Heart left ventricle (tissue), 16 donors: ENCODE measurements at regions not wholly inside any gene's neighbourhood (a gene's known extent, or its start where the extent isn't known, plus 50 kb on each side); places are given as distances from the start of the nearest gene placed in this dataset.

ENCODE experiments used
- ATAC-seq, 4 donors: fragments of 200-7000 bp; cut with Tn5 transposase; one replicate each; pipeline ENCODE4 v1.9.1; 2020 to 2022; ENCODE audit warnings: moderate library complexity in 4 of 4, mild to moderate bottlenecking in 3 of 4, moderate number of reproducible peaks in 1 of 4
- DNase-seq, 5 donors: peaks; one replicate each; pipeline ENCODE4 v3.0.0-alpha.2; 2020
- H3K27ac ChIP-seq, 12 donors: fragments of 200-600 bp; sonication (generic) in 4 of 12; one replicate each; pipeline versions ENCODE4 v1.5.0 to v1.8.0; 2016 to 2022; ENCODE audit warnings: mild to moderate bottlenecking in 2 of 12
- H3K27me3 ChIP-seq, 9 donors: fragments of 200-600 bp; sonication (generic) in 2 of 9; one replicate each; pipeline versions ENCODE4 v1.5.1 to v1.8.0; 2016 to 2022; ENCODE audit warnings: mild to moderate bottlenecking in 3 of 9
- H3K36me3 ChIP-seq, 9 donors: fragments of 200-600 bp; sonication (generic) in 2 of 9; one replicate each; pipeline versions ENCODE4 v1.5.0 to v1.8.0; 2018 to 2022; ENCODE audit warnings: mild to moderate bottlenecking in 2 of 9
- H3K4me1 ChIP-seq, 12 donors: fragments of 200-600 bp; sonication (generic) in 4 of 12; one replicate each; pipeline versions ENCODE4 v1.5.0 to v1.8.0; 2016 to 2022; ENCODE audit warnings: mild to moderate bottlenecking in 3 of 12
- H3K4me3 ChIP-seq, 12 donors: fragments of 200-600 bp; sonication (generic) in 4 of 12; one replicate each; pipeline versions ENCODE4 v1.5.0 to v1.8.0; 2017 to 2022; ENCODE audit warnings: mild to moderate bottlenecking in 9 of 12, moderate library complexity in 4 of 12
- H3K9me3 ChIP-seq, 12 donors: fragments of 200-600 bp; sonication (generic) in 4 of 12; one replicate each; pipeline versions ENCODE4 v1.5.0 to v1.8.0; 2016 to 2022; ENCODE audit warnings: mild to moderate bottlenecking in 1 of 12
- POLR2A ChIP-seq, 2 donors: fragments of 450-650 bp; IDR thresholded peaks; one replicate each; pipeline ENCODE4 v1.6.1; 2017; ENCODE audit warnings: antibody characterized with exemption in 2 of 2, mild to moderate bottlenecking in 2 of 2, moderate library complexity in 2 of 2
- WGBS, 4 donors: extraction: QIAGEN DNeasy Blood & Tissue Kit in 2 of 4; methylation state at CpG; one replicate each; pipeline versions ENCODE4 v1.1.5 to v1.1.7; 2013 to 2018; 5-methylcytosine and 5-hydroxymethylcytosine counted together
- intact Hi-C, 10 donors: fragments of 100-400 bp; cut with DNase I; formaldehyde crosslinking; loops; one replicate each; pipeline versions ENCODE4 v1.11.1 to v1.14.2; 2022
- TF ChIP-seq, protein P1 (sequence below), 12 donors: fragments of 200-600 bp; sonication (generic) in 4 of 12; IDR thresholded peaks; one replicate each; pipeline versions ENCODE4 v1.5.0 to v1.8.0; 2018 to 2022; ENCODE audit warnings: antibody characterized with exemption in 12 of 12, mild to moderate bottlenecking in 5 of 12
- donor health status: ischemic (EF 13 %, LVEDD 7.1; RV severe dilation, severe dysfunction).
- donor health status: healthy with polysubstance abuse.
- donor health status: DM: no; HTN: yes; CAD: no.
- donor health status: DM: no; HTN: no; CAD: no.
- donor health status: ischemic (EF 25% LVEDD 6.9; RV normal size, moderate dysfunction).
- donor health status: ischemic (EF 25% LVEDD 5.7; RV mildly dilated, moderate dysfunction).
- donor health status: healthy.
- donor health status: DM: yes; HTN: yes; CAD: no.
- donor health status: ischemic (EF 35%, LVEDD 5.7; RV mildly dilated, moderate dysfunction).
- donor health status: nonischemic (EF 11% LVEDD 7.7; RV severe dilation, severe dysfunction).
- donor health status: DM: yes; HTN: yes; CAD: no.
- donor health status: PGD.
- donor health status: ischemic (EF 29% LVEDD 5.4; RV normal size, mild dysfunction).
- donor health status: nonischemic (EF 23%, LVEDD 6.1; RV moderate dilation, normal function).

DNA sequence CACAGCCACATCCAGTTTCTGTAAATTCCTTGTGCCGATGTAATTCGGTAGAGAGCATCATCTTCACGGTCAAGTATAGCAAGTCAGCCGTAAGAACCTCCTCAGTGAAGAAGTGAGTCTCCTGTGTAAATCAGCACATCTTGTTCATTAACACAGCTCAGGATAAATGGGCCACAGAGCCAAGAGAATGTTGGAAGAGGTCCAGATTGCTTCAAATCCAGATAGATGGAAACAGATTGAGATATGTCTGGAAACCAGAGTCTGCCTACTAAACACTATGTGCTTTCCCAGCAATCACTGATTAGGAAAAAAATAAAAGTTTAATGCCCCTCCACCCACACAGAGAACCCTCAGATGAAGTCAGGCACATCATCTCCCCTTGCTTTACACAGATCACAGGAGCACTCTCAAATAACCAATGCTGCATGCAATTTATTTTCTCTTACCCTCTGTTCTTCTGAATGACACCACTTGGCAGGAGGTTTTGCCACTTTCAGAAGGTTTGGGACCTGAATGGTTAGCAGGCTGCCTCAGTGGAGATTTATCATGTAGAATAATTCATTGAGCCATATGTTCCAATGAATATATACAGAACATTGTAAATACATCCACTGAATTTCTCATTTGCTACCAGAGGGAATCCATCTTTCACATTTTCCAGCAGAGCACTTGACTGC is 357.7 kb downstream of the C4orf33 start:
- no peaks in the 10 kb centered on the region for H3K36me3 ChIP-seq
- H3K4me1 ChIP-seq, result no peaks in the 10 kb centered on the region
- DNase-seq, result no peak
- no peak for ATAC-seq
- H3K4me3 ChIP-seq, result no peak overlapping the region
- no peak for TF ChIP-seq POLR2A (IDR thresholded peaks at IDR 0.05)
- TF ChIP-seq, protein P1, sequence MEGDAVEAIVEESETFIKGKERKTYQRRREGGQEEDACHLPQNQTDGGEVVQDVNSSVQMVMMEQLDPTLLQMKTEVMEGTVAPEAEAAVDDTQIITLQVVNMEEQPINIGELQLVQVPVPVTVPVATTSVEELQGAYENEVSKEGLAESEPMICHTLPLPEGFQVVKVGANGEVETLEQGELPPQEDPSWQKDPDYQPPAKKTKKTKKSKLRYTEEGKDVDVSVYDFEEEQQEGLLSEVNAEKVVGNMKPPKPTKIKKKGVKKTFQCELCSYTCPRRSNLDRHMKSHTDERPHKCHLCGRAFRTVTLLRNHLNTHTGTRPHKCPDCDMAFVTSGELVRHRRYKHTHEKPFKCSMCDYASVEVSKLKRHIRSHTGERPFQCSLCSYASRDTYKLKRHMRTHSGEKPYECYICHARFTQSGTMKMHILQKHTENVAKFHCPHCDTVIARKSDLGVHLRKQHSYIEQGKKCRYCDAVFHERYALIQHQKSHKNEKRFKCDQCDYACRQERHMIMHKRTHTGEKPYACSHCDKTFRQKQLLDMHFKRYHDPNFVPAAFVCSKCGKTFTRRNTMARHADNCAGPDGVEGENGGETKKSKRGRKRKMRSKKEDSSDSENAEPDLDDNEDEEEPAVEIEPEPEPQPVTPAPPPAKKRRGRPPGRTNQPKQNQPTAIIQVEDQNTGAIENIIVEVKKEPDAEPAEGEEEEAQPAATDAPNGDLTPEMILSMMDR (IDR thresholded peaks at IDR 0.05), result no peak
- H3K9me3 ChIP-seq, result no peaks in the 10 kb centered on the region
- no peaks in the 10 kb centered on the region for H3K27me3 ChIP-seq
- intact Hi-C loops, result no loop called here
- H3K27ac ChIP-seq, result no peak overlapping the region
- WGBS, 4 donors, result 49 to 61% (median 54%) methylated on average over 4 of the region's 4 CpGs

GRCh38 chr4:129455482-129455881 is 359.5 kb downstream of the C4orf33 start:
- TF ChIP-seq POLR2A (IDR thresholded peaks at IDR 0.05), result no peak
- TF ChIP-seq, protein P1 (IDR thresholded peaks at IDR 0.05), result no peak
- Histone ChIP-seq H3K4me3 (no peak overlapping the region), H3K36me3 (no peaks in the 10 kb centered on the region), H3K9me3 (no peaks in the 10 kb centered on the region), H3K27me3 (no peaks in the 10 kb centered on the region), H3K27ac (no peak overlapping the region), H3K4me1 (no peaks in the 10 kb centered on the region)
- 25 to 45% (median 31%) methylated on average over 1 of the region's 1 CpG for WGBS, 4 donors
- ATAC-seq (no peak), DNase-seq (peak in 1 of 5 donors; percentile 20)
- intact Hi-C loops, result no loop called here

GRCh38 chr4:129468624-129469023 is 372.7 kb downstream of the C4orf33 start:
- TF ChIP-seq, protein P1 (IDR thresholded peaks at IDR 0.05), result no peak
- TF ChIP-seq POLR2A (IDR thresholded peaks at IDR 0.05), result no peak
- H3K36me3 ChIP-seq, result no peaks in the 10 kb centered on the region
- H3K9me3 ChIP-seq, result peaks cover 0 to 13% (median 0%) of the 10 kb centered on the region in 12 donors
- no peaks in the 10 kb centered on the region for H3K4me1 ChIP-seq
- no peak overlapping the region for H3K27ac ChIP-seq
- no peak for DNase-seq
- no peak for ATAC-seq
- H3K4me3 ChIP-seq, result no peak overlapping the region
- H3K27me3 ChIP-seq, result no peaks in the 10 kb centered on the region
- 87 to 91% (median 88%) methylated on average over 1 of the region's 1 CpG for WGBS, 4 donors
- intact Hi-C loops, result no loop called here

DNA sequence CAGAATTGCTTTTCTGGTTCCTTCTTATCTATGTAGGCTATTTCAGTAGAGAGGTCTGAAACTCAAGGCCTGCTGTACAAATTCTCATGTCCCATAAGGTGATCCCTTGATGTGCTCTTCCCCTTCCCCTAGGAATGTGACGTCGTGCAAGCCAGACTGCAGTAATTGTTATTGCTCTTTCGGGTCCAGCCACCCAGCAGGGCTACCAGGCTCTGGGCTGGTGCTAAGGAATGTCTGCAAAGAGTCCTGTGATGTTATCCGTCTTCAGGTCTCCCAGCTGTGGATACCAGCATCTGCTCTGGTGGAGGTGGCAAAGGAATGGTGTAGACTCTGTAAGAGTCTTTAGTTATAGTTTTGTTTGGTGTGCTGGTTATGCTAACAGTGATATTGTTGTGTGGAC is 378.7 kb downstream of the C4orf33 start:
- ATAC-seq (no peak), DNase-seq (peak in 1 of 5 donors; percentile 16)
- WGBS, 4 donors, result 76 to 87% (median 78%) methylated on average over 4 of the region's 4 CpGs
- no peaks in the 10 kb centered on the region for H3K27me3 ChIP-seq
- TF ChIP-seq, protein P1 (IDR thresholded peaks at IDR 0.05), result no peak
- TF ChIP-seq POLR2A (IDR thresholded peaks at IDR 0.05), result no peak
- intact Hi-C loops, result no loop called here
- H3K4me3 ChIP-seq, result no peak overlapping the region
- no peaks in the 10 kb centered on the region for H3K36me3 ChIP-seq
- no peak overlapping the region for H3K27ac ChIP-seq
- H3K4me1 ChIP-seq, result no peaks in the 10 kb centered on the region
- H3K9me3 ChIP-seq, result peaks cover 0 to 28% (median 0%) of the 10 kb centered on the region in 12 donors
